GM12878 (cell line): ENCODE measurements at regions not wholly inside any gene's neighbourhood (a gene's known extent, or its start where the extent isn't known, plus 50 kb on each side); places are given as distances from the start of the nearest gene placed in this dataset.

Source experiments
- ATAC-seq: fragments of 200-7000 bp; cut with Tn5 transposase; 3 replicates; pipeline ENCODE4 v1.9.1; 2020; ENCODE audit warnings: mild to moderate bottlenecking, moderate library complexity
- BruUV-seq: library from RNA; stranded (reverse); fragments of 400-500 nt; replicated peaks from 2 replicates; lab custom pipeline; 2021; lab: Mats Ljungman, UMichigan
- CTCF ChIA-PET: fragments of 300-600 bp; sonication (Branson Sonifier 250); formaldehyde crosslinking; extraction: SDS; loops from one replicate; lab custom pipeline; 2021; ENCODE audit warnings: inconsistent platforms; lab: Yijun Ruan, JAX
- POLR2A ChIA-PET: fragments of 350-600 bp; formaldehyde crosslinking; extraction: SDS; loops from one replicate; lab custom pipeline; 2021; ENCODE audit warnings: inconsistent platforms; lab: Charles Lee
- RAD21 ChIA-PET: fragments of 300-600 bp; sonication (Branson Sonifier 250); formaldehyde crosslinking; loops from one replicate; lab custom pipeline; 2023; ENCODE audit warnings: antibody characterized with exemption; ENCODE audit not compliant: unreplicated experiment; lab: Charles Lee
- SMC1A ChIA-PET: fragments of 300-600 bp; sonication (Branson Sonifier 250); formaldehyde crosslinking; loops from one replicate; lab custom pipeline; 2023; ENCODE audit not compliant: unreplicated experiment, uncharacterized antibody; lab: Charles Lee
- DNase-seq: peaks from one replicate; pipeline ENCODE4 v3.0.0-alpha.2; 2011; ENCODE audit warnings: low read depth, low spot score
- FAIRE-seq: peaks from 3 replicates; lab custom pipeline; 2011; peaks lifted over from hg19 to GRCh38; lab: Jason Lieb, UNC
- H2AFZ ChIP-seq: 2 replicates; pipeline ENCODE4 v1.6.0; 2011; ENCODE audit warnings: low read depth, low read length, control low read depth; ENCODE audit not compliant: control insufficient read depth
- H3K27ac ChIP-seq: 2 replicates; pipeline ENCODE4 v1.5.1; 2011; ENCODE audit warnings: control low read depth; ENCODE audit not compliant: control insufficient read depth, insufficient read depth
- H3K27me3 ChIP-seq, 2 experiments: replicated peaks in 1 of 2; 2 replicates each; pipeline versions ENCODE4 v1.6.0 to v1.6.1; 2011; ENCODE audit warnings: low read length in 1 of 2; ENCODE audit not compliant: control insufficient read depth in 2 of 2, insufficient read depth in 2 of 2
- H3K36me3 ChIP-seq, 2 experiments: 2 replicates each; pipeline ENCODE4 v1.5.1; 2011; ENCODE audit warnings: low read length in 1 of 2; ENCODE audit not compliant: control insufficient read depth in 2 of 2, insufficient read depth in 2 of 2
- H3K4me1 ChIP-seq: 2 replicates; pipeline ENCODE4 v1.6.1; 2011; ENCODE audit warnings: mild to moderate bottlenecking, low read length, moderate library complexity, mixed read lengths; ENCODE audit not compliant: control insufficient read depth, insufficient read depth
- H3K4me2 ChIP-seq: 2 replicates; pipeline ENCODE4 v1.6.0; 2011; ENCODE audit warnings: control low read depth; ENCODE audit not compliant: control insufficient read depth, insufficient read depth
- H3K4me3 ChIP-seq: fragments of 200-600 bp; sonication (generic); 2 replicates; pipeline ENCODE4 v1.5.1; 2016
- H3K79me2 ChIP-seq: 2 replicates; pipeline ENCODE4 v1.6.0; 2011; ENCODE audit warnings: low read length; ENCODE audit not compliant: control insufficient read depth, insufficient read depth
- H3K9ac ChIP-seq: 2 replicates; pipeline ENCODE4 v1.8.0; 2011; ENCODE audit warnings: low read length, control low read depth, mixed read lengths; ENCODE audit not compliant: control insufficient read depth, insufficient read depth
- H3K9me3 ChIP-seq: replicated peaks from 3 replicates; pipeline ENCODE4 v1.5.1; 2011; ENCODE audit warnings: mild to moderate bottlenecking, low read length; ENCODE audit not compliant: control insufficient read depth, insufficient read depth
- H4K20me1 ChIP-seq: 2 replicates; pipeline ENCODE4 v1.6.0; 2011; ENCODE audit not compliant: control insufficient read depth, insufficient read depth
- BCLAF1 ChIP-seq: fragments of 450-650 bp; IDR thresholded peaks from 2 replicates; pipeline ENCODE4 v1.6.1; 2017; ENCODE audit warnings: antibody characterized with exemption, mild to moderate bottlenecking, moderate library complexity
- E4F1 ChIP-seq: fragments of 450-650 bp; IDR thresholded peaks from 2 replicates; pipeline ENCODE4 v1.6.1; 2018; ENCODE audit warnings: borderline replicate concordance, mild to moderate bottlenecking; ENCODE audit not compliant: partially characterized antibody
- SRF ChIP-seq, 2 experiments: IDR thresholded peaks; 2 replicates each; pipeline ENCODE4 v1.6.1; 2011; ENCODE audit warnings: low read depth in 2 of 2, low read length in 2 of 2, mild to moderate bottlenecking in 1 of 2, moderate library complexity in 1 of 2
- WGBS: methylation state at CpG from one replicate; pipeline ENCODE4 v1.1.6; 2016; ENCODE audit warnings: low lambda C conversion rate; ENCODE audit not compliant: insufficient replicate concordance, insufficient coverage; ENCODE audit errors: missing lambda C conversion rate; 5-methylcytosine and 5-hydroxymethylcytosine counted together
- in situ Hi-C: fragments of 300-500 bp; cut with MboI; formaldehyde crosslinking; loops from 9 replicates; pipeline ENCODE4 v1.14.3; 2018; ENCODE audit warnings: mixed read lengths
- intact Hi-C: fragments of 100-400 bp; cut with micrococcal nuclease; formaldehyde crosslinking; loops from one replicate; pipeline ENCODE4 v1.14.2; 2022; ENCODE audit not compliant: unreplicated experiment
- TF ChIP-seq, protein P1 (sequence below): fragments of 450-650 bp; IDR thresholded peaks from 2 replicates; pipeline ENCODE4 v1.6.1; 2017; ENCODE audit warnings: mild to moderate bottlenecking, moderate library complexity
- TF ChIP-seq, protein P2 (sequence below): IDR thresholded peaks from 2 replicates; pipeline ENCODE4 v1.6.1; 2012; ENCODE audit warnings: improper control_type of control experiment, low read depth, low read length; ENCODE audit not compliant: insufficient replicate concordance

DNA sequence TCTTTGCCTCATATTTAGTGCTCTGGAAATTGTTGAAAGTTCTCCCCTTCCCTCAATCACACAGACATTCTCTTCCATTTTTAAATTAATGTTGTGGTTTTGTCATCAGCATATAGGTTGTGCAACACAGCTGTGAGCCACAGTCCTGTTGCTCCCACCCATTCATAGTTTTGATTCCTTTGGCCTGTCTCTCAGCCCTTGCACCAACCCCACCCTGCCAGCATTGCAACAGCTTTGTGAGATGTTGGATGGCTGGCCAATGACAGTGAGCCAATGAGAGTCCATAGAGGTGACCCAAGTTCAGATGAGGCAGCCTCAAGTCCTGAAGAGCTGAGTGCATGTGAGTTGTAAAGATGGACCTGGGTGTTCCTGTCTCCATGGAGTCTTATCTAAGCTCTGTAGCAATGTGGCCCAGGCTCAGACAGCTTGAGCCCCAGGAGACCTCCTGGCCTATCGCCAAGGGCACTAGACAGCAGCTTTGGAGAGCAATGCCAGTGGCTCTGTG lies 775.5 kb downstream of the RNF144A start:
- CTCF ChIA-PET, result interaction anchor here (1.1 to 1.4 kb wide), 3 partner anchors 10 to 46 kb away, joined by 3 to 4 read pairs (median 4); no protein-coding TSS in a partner anchor
- no peak overlapping the region for H2AFZ ChIP-seq
- FAIRE-seq, result no peak
- no TSS peak for BruUV-seq
- H3K4me3 ChIP-seq, result no peak overlapping the region
- no peaks in the 10 kb centered on the region for H3K79me2 ChIP-seq
- H3K4me1 ChIP-seq, result 0 out of 2 replicates have a peak, but pooled peaks cover 4% of the 10 kb centered on the region
- no peaks in the 10 kb centered on the region for H3K27me3 ChIP-seq
- SMC1A ChIA-PET, result interaction anchor here (1.0 to 1.7 kb wide), 4 partner anchors 9 to 33 kb away, joined by 3 to 7 read pairs (median 6); no protein-coding TSS in a partner anchor
- H3K9ac ChIP-seq, result no peak overlapping the region
- no peak overlapping the region for H3K27ac ChIP-seq
- H3K9me3 ChIP-seq, result no peaks in the 10 kb centered on the region
- RAD21 ChIA-PET, result interaction anchor here (1.1 kb wide), 1 partner anchor 785 kb away, joined by 3 read pairs; no protein-coding TSS in a partner anchor
- in situ Hi-C loops, result no loop called here
- H4K20me1 ChIP-seq, result no peaks in the 10 kb centered on the region
- H3K4me2 ChIP-seq, result no peak overlapping the region
- POLR2A ChIA-PET, result no interaction called here
- 0% methylated on average over 1 of the region's 1 CpG for WGBS
- no peak for DNase-seq
- ATAC-seq, result no peak
- H3K36me3 ChIP-seq, result no peaks in the 10 kb centered on the region
- intact Hi-C loops, result no loop called here
- TF ChIP-seq E4F1, result no peak
- no peak for TF ChIP-seq BCLAF1
- TF ChIP-seq, protein P1, sequence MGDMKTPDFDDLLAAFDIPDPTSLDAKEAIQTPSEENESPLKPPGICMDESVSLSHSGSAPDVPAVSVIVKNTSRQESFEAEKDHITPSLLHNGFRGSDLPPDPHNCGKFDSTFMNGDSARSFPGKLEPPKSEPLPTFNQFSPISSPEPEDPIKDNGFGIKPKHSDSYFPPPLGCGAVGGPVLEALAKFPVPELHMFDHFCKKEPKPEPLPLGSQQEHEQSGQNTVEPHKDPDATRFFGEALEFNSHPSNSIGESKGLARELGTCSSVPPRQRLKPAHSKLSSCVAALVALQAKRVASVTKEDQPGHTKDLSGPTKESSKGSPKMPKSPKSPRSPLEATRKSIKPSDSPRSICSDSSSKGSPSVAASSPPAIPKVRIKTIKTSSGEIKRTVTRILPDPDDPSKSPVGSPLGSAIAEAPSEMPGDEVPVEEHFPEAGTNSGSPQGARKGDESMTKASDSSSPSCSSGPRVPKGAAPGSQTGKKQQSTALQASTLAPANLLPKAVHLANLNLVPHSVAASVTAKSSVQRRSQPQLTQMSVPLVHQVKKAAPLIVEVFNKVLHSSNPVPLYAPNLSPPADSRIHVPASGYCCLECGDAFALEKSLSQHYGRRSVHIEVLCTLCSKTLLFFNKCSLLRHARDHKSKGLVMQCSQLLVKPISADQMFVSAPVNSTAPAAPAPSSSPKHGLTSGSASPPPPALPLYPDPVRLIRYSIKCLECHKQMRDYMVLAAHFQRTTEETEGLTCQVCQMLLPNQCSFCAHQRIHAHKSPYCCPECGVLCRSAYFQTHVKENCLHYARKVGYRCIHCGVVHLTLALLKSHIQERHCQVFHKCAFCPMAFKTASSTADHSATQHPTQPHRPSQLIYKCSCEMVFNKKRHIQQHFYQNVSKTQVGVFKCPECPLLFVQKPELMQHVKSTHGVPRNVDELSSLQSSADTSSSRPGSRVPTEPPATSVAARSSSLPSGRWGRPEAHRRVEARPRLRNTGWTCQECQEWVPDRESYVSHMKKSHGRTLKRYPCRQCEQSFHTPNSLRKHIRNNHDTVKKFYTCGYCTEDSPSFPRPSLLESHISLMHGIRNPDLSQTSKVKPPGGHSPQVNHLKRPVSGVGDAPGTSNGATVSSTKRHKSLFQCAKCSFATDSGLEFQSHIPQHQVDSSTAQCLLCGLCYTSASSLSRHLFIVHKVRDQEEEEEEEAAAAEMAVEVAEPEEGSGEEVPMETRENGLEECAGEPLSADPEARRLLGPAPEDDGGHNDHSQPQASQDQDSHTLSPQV, result no peak
- no peak for TF ChIP-seq SRF (IDR thresholded peaks at IDR 0.05; ENCODE audit: low read depth in 2 of 2, low read length in 2 of 2)
- TF ChIP-seq, protein P2, sequence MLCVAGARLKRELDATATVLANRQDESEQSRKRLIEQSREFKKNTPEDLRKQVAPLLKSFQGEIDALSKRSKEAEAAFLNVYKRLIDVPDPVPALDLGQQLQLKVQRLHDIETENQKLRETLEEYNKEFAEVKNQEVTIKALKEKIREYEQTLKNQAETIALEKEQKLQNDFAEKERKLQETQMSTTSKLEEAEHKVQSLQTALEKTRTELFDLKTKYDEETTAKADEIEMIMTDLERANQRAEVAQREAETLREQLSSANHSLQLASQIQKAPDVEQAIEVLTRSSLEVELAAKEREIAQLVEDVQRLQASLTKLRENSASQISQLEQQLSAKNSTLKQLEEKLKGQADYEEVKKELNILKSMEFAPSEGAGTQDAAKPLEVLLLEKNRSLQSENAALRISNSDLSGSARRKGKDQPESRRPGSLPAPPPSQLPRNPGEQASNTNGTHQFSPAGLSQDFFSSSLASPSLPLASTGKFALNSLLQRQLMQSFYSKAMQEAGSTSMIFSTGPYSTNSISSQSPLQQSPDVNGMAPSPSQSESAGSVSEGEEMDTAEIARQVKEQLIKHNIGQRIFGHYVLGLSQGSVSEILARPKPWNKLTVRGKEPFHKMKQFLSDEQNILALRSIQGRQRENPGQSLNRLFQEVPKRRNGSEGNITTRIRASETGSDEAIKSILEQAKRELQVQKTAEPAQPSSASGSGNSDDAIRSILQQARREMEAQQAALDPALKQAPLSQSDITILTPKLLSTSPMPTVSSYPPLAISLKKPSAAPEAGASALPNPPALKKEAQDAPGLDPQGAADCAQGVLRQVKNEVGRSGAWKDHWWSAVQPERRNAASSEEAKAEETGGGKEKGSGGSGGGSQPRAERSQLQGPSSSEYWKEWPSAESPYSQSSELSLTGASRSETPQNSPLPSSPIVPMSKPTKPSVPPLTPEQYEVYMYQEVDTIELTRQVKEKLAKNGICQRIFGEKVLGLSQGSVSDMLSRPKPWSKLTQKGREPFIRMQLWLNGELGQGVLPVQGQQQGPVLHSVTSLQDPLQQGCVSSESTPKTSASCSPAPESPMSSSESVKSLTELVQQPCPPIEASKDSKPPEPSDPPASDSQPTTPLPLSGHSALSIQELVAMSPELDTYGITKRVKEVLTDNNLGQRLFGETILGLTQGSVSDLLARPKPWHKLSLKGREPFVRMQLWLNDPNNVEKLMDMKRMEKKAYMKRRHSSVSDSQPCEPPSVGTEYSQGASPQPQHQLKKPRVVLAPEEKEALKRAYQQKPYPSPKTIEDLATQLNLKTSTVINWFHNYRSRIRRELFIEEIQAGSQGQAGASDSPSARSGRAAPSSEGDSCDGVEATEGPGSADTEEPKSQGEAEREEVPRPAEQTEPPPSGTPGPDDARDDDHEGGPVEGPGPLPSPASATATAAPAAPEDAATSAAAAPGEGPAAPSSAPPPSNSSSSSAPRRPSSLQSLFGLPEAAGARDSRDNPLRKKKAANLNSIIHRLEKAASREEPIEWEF, result no peak
